Smooth muscle cell (in vitro differentiated cells): ENCODE measurements at regions not wholly inside any gene's neighbourhood (a gene's known extent, or its start where the extent isn't known, plus 50 kb on each side); places are given as distances from the start of the nearest gene placed in this dataset.

Source experiments
- DNase-seq: peaks from one replicate; lab custom pipeline; 2025; ENCODE audit not compliant: unreplicated experiment; lab: John Stamatoyannopoulos, UW
- H2AFZ ChIP-seq: fragments of 200-600 bp; sonication (generic); 2 replicates; pipeline ENCODE4 v1.6.0; 2016; ENCODE audit warnings: antibody characterized with exemption, low read depth, mild to moderate bottlenecking
- H3F3A ChIP-seq: fragments of 200-600 bp; sonication (generic); 2 replicates; pipeline ENCODE4 v1.6.0; 2017; ENCODE audit warnings: antibody characterized with exemption, low read depth
- H3K27ac ChIP-seq: fragments of 200-600 bp; sonication (generic); 2 replicates; pipeline ENCODE4 v1.5.1; 2016; ENCODE audit warnings: low read depth, mild to moderate bottlenecking
- H3K27me3 ChIP-seq: fragments of 200-600 bp; sonication (generic); 2 replicates; pipeline ENCODE4 v1.6.1; 2016; ENCODE audit warnings: low read depth, mild to moderate bottlenecking
- H3K36me3 ChIP-seq: fragments of 200-600 bp; sonication (generic); 2 replicates; pipeline ENCODE4 v1.5.1; 2016; ENCODE audit warnings: low read depth
- H3K4me1 ChIP-seq: fragments of 200-600 bp; sonication (generic); 2 replicates; pipeline ENCODE4 v1.5.1; 2016; ENCODE audit warnings: low read depth
- H3K4me2 ChIP-seq: fragments of 200-600 bp; sonication (generic); 2 replicates; pipeline ENCODE4 v1.6.0; 2016; ENCODE audit warnings: mild to moderate bottlenecking
- H3K4me3 ChIP-seq: fragments of 200-600 bp; sonication (generic); 2 replicates; pipeline ENCODE4 v1.5.1; 2016; ENCODE audit warnings: mild to moderate bottlenecking
- H3K79me2 ChIP-seq: fragments of 200-600 bp; sonication (generic); 2 replicates; pipeline ENCODE4 v1.6.0; 2016; ENCODE audit warnings: low read depth, mild to moderate bottlenecking
- H3K9ac ChIP-seq: fragments of 200-600 bp; sonication (generic); 2 replicates; pipeline ENCODE4 v1.6.0; 2016; ENCODE audit warnings: low read depth
- H3K9me3 ChIP-seq: fragments of 200-600 bp; sonication (generic); replicated peaks from 2 replicates; pipeline ENCODE4 v1.5.1; 2016; ENCODE audit warnings: low read depth
- H4K20me1 ChIP-seq: fragments of 200-600 bp; sonication (generic); 2 replicates; pipeline ENCODE4 v1.6.0; 2016; ENCODE audit warnings: low read depth
- CTCF ChIP-seq: fragments of 200-600 bp; sonication (generic); IDR thresholded peaks from 2 replicates; pipeline ENCODE4 v1.5.1; 2017; ENCODE audit warnings: borderline replicate concordance, mild to moderate bottlenecking, antibody characterized with exemption; ENCODE audit not compliant: insufficient read depth, poor library complexity, severe bottlenecking
- WGBS: methylation state at CpG from one replicate; pipeline ENCODE4 v1.1.7; 2016; ENCODE audit warnings: low lambda C conversion rate; 5-methylcytosine and 5-hydroxymethylcytosine counted together

- Histone ChIP-seq H3K27me3 (no peaks in the 10 kb centered on the region), H3K9ac (no peak overlapping the region), H2AFZ (no peak overlapping the region), H3K4me2 (no peak overlapping the region), H3K4me3 (no peak overlapping the region), H3K27ac (no peak overlapping the region), H3K36me3 (no peaks in the 10 kb centered on the region), H3K79me2 (no peaks in the 10 kb centered on the region), H3K4me1 (no peaks in the 10 kb centered on the region), H3K9me3 (peaks cover 3% of the 10 kb centered on the region), H4K20me1 (no peaks in the 10 kb centered on the region), H3F3A (no peaks in the 10 kb centered on the region)
- no peak for TF ChIP-seq CTCF
- WGBS = 58% methylated on average over 1 of the region's 1 CpG
- DNase-seq = no peak
Observed at GRCh38 chr19:23563326-23563725, 123.7 kb downstream of the ZNF675 start.

- H3K36me3 ChIP-seq = no peaks in the 10 kb centered on the region
- no peak for DNase-seq
- no peaks in the 10 kb centered on the region for H3K4me1 ChIP-seq
- no peaks in the 10 kb centered on the region for H3K79me2 ChIP-seq
- H3K9me3 ChIP-seq = peaks cover 3% of the 10 kb centered on the region
- H3K9ac ChIP-seq = no peak overlapping the region
- no peaks in the 10 kb centered on the region for H4K20me1 ChIP-seq
- TF ChIP-seq CTCF = no peak
- no peaks in the 10 kb centered on the region for H3F3A ChIP-seq
- no peaks in the 10 kb centered on the region for H3K27me3 ChIP-seq
- no peak overlapping the region for H3K27ac ChIP-seq
- H3K4me2 ChIP-seq = no peak overlapping the region
- H2AFZ ChIP-seq = no peak overlapping the region
- 82% methylated on average over 2 of the region's 2 CpGs for WGBS
- no peak overlapping the region for H3K4me3 ChIP-seq
Observed at GRCh38 chr19:23561341-23561740, 125.7 kb downstream of the ZNF675 start.

- Histone ChIP-seq H3K4me2 (no peak overlapping the region), H3K4me1 (no peaks in the 10 kb centered on the region), H3K27me3 (no peaks in the 10 kb centered on the region), H4K20me1 (no peaks in the 10 kb centered on the region), H3K27ac (no peak overlapping the region), H3K9me3 (no peaks in the 10 kb centered on the region), H3K9ac (no peak overlapping the region), H2AFZ (no peak overlapping the region), H3K79me2 (no peaks in the 10 kb centered on the region), H3K4me3 (no peak overlapping the region), H3K36me3 (no peaks in the 10 kb centered on the region), H3F3A (no peaks in the 10 kb centered on the region)
- no peak for TF ChIP-seq CTCF
- DNase-seq = no peak
- WGBS = 88% methylated on average over 2 of the region's 2 CpGs
Observed at GRCh38 chr19:23560051-23560450, 127.0 kb downstream of the ZNF675 start.

GRCh38 chr19:23558541-23558940, 128.5 kb downstream of the ZNF675 start:
- Histone ChIP-seq H2AFZ (no peak overlapping the region), H3K4me3 (no peak overlapping the region), H3K9me3 (no peaks in the 10 kb centered on the region), H3K4me2 (no peak overlapping the region), H3K27ac (no peak overlapping the region), H3K79me2 (no peaks in the 10 kb centered on the region), H3F3A (no peaks in the 10 kb centered on the region), H3K9ac (no peak overlapping the region), H3K4me1 (no peaks in the 10 kb centered on the region), H3K36me3 (no peaks in the 10 kb centered on the region), H4K20me1 (no peaks in the 10 kb centered on the region), H3K27me3 (no peaks in the 10 kb centered on the region)
- WGBS = 74% methylated on average over 4 of the region's 4 CpGs
- TF ChIP-seq CTCF = no peak
- DNase-seq = no peak
